Lung (tissue), 11 donors: ENCODE measurements at regions not wholly inside any gene's neighbourhood (a gene's known extent, or its start where the extent isn't known, plus 50 kb on each side); places are given as distances from the start of the nearest gene placed in this dataset.
"Not testable (repeated sequence)": the region's sequence is repeated elsewhere in the genome, so short reads cannot be mapped to it uniquely, and the experiment has no call there.

Source experiments
- ATAC-seq: fragments of 200-7000 bp; cut with Tn5 transposase; one replicate; pipeline ENCODE4 v1.9.1; 2020; ENCODE audit warnings: moderate number of reproducible peaks; ENCODE audit not compliant: insufficient read depth, low FRiP score
- DNase-seq, 3 donors: peaks; one replicate each; pipeline ENCODE4 v3.0.0-alpha.2; 2013 to 2017
- H3K27ac ChIP-seq, 2 donors: one replicate each; pipeline ENCODE4 v1.5.1; 2013; ENCODE audit warnings: mild to moderate bottlenecking in 2 of 2, moderate library complexity in 2 of 2, control low read depth in 1 of 2, inconsistent platforms in 1 of 2, low read depth in 1 of 2, low read length in 1 of 2
- H3K27me3 ChIP-seq, 3 donors: one replicate each; pipeline ENCODE4 v1.5.1; 2013; ENCODE audit warnings: low read length in 2 of 3; ENCODE audit not compliant: control insufficient read depth in 3 of 3, insufficient read depth in 3 of 3
- H3K36me3 ChIP-seq, 4 donors: one replicate each; pipeline ENCODE4 v1.5.1; 2013; ENCODE audit warnings: low read length in 4 of 4, mild to moderate bottlenecking in 1 of 4, moderate library complexity in 1 of 4; ENCODE audit not compliant: control insufficient read depth in 4 of 4, insufficient read depth in 4 of 4
- H3K4me1 ChIP-seq, 5 donors: one replicate each; pipeline ENCODE4 v1.5.1; 2013; ENCODE audit warnings: low read length in 5 of 5, mild to moderate bottlenecking in 2 of 5, moderate library complexity in 1 of 5; ENCODE audit not compliant: control insufficient read depth in 5 of 5, insufficient read depth in 5 of 5
- H3K4me3 ChIP-seq: one replicate; pipeline ENCODE4 v1.5.1; 2013; ENCODE audit warnings: mild to moderate bottlenecking, control low read depth, moderate library complexity
- H3K9ac ChIP-seq, 2 donors: one replicate each; pipeline ENCODE4 v1.5.1; 2013; ENCODE audit warnings: low read length in 2 of 2, control low read depth in 1 of 2; ENCODE audit not compliant: insufficient read depth in 1 of 2
- H3K9me3 ChIP-seq, 4 donors: one replicate each; pipeline ENCODE4 v1.5.1; 2013; ENCODE audit warnings: low read length in 3 of 4, mild to moderate bottlenecking in 1 of 4, moderate library complexity in 1 of 4; ENCODE audit not compliant: control insufficient read depth in 4 of 4, insufficient read depth in 3 of 4
- WGBS, 2 donors: extraction: QIAGEN DNeasy Blood & Tissue Kit; methylation state at CpG; one replicate each; pipeline ENCODE4 v1.1.7; 2013; 5-methylcytosine and 5-hydroxymethylcytosine counted together
- TF ChIP-seq, protein P1 (sequence below): IDR thresholded peaks from 2 replicates; pipeline ENCODE4 v1.5.1; 2012; ENCODE audit warnings: mild to moderate bottlenecking; ENCODE audit errors: control extremely low read depth, extremely low read depth
- donor health status: control.
- donor health status: control.
- donor health status: Bipolar disorder and iron deficiency.
- donor health status: healthy.
- donor health status: DM: yes; HTN: yes; CAD: no.

DNA sequence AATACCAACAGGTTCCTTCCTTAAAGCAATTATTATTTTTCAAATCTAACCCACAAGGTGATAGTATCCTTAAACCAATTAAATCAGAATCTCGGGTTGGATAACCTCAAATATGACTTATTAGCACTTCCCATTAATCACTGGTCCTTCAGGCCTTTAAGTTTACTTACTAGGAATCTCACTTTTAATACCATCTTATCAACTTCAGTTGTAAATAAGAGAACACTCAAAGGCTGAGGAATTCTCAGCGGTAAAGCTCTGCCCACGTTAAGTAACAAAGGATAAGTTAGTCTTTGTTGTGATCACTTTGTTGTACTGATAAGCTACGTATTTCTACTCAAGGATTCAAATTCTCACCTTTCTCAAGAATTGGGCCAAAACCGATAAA, 82.0 kb downstream of the OR2B2 start:
- peaks cover 0 to 2% (median 0%) of the 10 kb centered on the region in 4 donors for H3K9me3 ChIP-seq
- peak overlapping the region; percentile 87 to 91 for H3K9ac ChIP-seq
- TF ChIP-seq, protein P1, sequence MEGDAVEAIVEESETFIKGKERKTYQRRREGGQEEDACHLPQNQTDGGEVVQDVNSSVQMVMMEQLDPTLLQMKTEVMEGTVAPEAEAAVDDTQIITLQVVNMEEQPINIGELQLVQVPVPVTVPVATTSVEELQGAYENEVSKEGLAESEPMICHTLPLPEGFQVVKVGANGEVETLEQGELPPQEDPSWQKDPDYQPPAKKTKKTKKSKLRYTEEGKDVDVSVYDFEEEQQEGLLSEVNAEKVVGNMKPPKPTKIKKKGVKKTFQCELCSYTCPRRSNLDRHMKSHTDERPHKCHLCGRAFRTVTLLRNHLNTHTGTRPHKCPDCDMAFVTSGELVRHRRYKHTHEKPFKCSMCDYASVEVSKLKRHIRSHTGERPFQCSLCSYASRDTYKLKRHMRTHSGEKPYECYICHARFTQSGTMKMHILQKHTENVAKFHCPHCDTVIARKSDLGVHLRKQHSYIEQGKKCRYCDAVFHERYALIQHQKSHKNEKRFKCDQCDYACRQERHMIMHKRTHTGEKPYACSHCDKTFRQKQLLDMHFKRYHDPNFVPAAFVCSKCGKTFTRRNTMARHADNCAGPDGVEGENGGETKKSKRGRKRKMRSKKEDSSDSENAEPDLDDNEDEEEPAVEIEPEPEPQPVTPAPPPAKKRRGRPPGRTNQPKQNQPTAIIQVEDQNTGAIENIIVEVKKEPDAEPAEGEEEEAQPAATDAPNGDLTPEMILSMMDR: no peak
- no peak for ATAC-seq
- 17 to 34% methylated on average over 5 of the region's 5 CpGs for WGBS, 2 donors
- peaks cover 0 to 21% (median 4%) of the 10 kb centered on the region in 5 donors for H3K4me1 ChIP-seq
- DNase-seq: peak in 1 of 3 donors; percentile 73
- no peak overlapping the region for H3K27ac ChIP-seq
- no peak overlapping the region for H3K4me3 ChIP-seq
- H3K27me3 ChIP-seq: no peaks in the 10 kb centered on the region
- peaks cover 0 to 5% (median 0%) of the 10 kb centered on the region in 4 donors for H3K36me3 ChIP-seq

DNA sequence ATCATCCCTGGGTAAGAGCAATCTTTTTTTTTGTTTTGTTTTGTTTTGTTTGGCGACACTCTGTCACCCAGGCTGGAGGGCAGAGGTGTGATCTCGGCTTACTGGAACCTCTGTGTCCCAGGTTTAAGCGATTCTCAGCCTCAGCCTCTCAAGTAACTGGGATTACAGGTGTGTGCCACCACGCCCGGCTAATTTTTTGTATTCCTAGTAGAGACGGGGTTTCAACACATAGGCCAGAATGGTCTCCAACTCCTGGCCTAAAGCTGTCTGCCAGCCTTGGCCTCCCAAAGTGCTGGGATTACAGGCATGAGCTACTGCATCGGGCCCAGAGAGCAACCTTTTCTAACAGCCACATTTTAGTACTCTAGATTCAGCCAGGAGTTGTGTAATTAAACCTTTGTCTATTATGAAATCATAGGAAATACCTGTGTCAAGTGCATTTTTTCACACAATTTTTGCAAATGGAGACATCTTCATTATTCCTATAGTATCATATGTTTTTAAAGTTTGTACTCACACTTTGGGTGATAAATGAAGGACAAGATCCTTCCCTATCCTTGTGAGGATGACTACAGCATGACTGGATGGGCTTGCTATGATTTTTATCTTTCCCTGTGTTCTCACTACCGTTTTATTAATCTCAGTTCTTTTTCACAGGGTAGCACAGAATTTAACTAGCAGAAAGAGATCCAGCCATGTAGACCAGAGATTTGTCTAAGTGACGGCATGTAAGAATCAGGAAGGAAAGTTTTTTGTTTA, 82.6 kb downstream of the OR2B2 start:
- H3K27me3 ChIP-seq: no peaks in the 10 kb centered on the region
- H3K36me3 ChIP-seq: peaks cover 0 to 5% (median 0%) of the 10 kb centered on the region in 4 donors
- DNase-seq: peak in 1 of 3 donors; percentile 32
- TF ChIP-seq, protein P1: no peak
- peaks cover 0 to 18% (median 0%) of the 10 kb centered on the region in 5 donors for H3K4me1 ChIP-seq
- H3K27ac ChIP-seq: peak overlapping the region in 1 of 2 donors; percentile 1
- peak overlapping the region in 1 of 2 donors; percentile 91 for H3K9ac ChIP-seq
- H3K4me3 ChIP-seq: no peak overlapping the region
- ATAC-seq: no peak
- H3K9me3 ChIP-seq: peaks cover 0 to 2% (median 0%) of the 10 kb centered on the region in 4 donors
- WGBS, 2 donors: 74 to 77% methylated on average over 9 of the region's 9 CpGs

DNA sequence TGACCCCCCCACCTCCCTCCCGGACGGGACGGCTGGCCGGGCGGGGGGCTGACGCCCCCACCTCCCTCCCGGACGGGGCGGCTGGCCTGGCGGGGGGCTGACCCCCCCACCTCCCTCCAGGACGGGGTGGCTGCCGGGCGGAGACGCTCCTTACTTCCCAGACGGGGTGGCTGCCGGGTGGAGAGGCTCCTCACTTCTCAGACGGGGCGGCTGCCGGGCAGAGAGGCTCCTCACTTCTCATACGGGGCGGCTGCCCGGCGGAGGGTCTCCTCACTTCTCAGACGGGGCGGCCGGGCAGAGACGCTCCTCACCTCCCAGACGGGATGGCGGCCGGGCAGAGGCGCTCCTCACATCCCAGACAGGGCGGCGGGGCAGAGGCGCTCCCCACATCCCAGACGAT, 84.7 kb downstream of the OR2B2 start:
- H3K27me3 ChIP-seq, H3K36me3 ChIP-seq, ATAC-seq, H3K27ac ChIP-seq, DNase-seq, H3K9me3 ChIP-seq, H3K4me3 ChIP-seq, H3K9ac ChIP-seq: not testable (repeated sequence)
- H3K4me1 ChIP-seq: peaks cover 0 to 21% (median 0%) of the 10 kb centered on the region in 5 donors
- WGBS, 2 donors: 66 to 80% methylated on average over 17 to 32 of the region's 35 CpGs

DNA sequence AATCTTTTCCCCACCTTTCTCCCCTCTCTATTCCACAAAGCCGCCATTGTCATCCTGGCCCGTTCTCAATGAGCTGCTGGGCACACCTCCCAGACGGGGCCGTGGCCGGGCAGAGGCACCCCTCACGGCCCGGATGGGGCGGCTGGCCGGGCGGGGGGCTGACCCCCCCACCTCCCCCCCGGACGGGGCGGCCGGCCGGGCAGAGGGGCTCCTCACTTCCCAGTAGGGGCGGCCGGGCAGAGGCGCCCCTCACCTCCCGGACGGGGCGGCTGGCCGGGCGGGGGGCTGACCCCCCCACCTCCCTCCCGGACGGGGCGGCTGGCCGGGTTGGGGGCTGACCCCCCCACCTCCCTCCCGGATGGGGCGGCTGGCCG, 85.6 kb downstream of the OR2B2 start:
- not testable (repeated sequence) for H3K27me3 ChIP-seq, H3K36me3 ChIP-seq, DNase-seq, H3K27ac ChIP-seq, H3K9ac ChIP-seq, H3K9me3 ChIP-seq, H3K4me3 ChIP-seq, ATAC-seq
- peaks cover 0 to 21% (median 0%) of the 10 kb centered on the region in 5 donors for H3K4me1 ChIP-seq
- WGBS, 2 donors: 49 to 57% methylated on average over 17 to 26 of the region's 30 CpGs

DNA sequence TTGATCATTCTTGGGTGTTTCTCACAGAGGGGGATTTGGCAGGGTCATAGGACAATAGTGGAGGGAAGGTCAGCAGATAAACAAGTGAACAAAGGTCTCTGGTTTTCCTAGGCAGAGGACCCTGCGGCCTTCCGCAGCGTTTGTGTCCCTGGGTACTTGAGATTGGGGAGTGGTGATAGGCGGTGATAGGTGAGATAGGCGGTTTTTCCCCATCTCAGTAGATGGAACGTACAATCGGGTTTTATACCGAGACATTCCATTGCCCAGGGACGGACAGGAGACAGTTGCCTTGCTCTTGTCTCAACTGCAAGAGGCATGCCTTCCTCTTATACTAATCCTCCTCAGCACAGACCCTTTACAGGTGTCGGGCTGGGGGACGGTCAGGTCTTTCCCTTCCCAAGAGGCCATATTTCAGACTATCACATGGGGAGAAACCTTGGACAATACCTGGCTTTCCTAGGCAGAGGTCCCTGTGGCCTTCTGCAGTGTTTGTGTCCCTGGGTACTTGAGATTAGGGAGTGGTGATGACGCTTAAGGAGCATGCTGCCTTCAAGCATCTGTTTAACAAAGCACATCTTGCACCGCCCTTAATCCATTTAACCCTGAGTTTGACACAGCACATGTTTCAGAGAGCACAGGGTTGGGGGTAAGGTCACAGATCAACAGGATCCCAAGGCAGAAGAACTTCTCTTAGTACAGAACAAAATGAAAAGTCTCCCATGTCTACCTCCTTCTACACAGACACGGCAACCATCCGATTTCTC, 86.2 kb downstream of the OR2B2 start:
- WGBS, 2 donors: 65 to 76% methylated on average over 13 of the region's 15 CpGs
- H3K27ac ChIP-seq, H3K4me3 ChIP-seq, H3K9ac ChIP-seq, H3K27me3 ChIP-seq, DNase-seq, H3K36me3 ChIP-seq, H3K9me3 ChIP-seq, ATAC-seq: not testable (repeated sequence)
- peaks cover 0 to 21% (median 0%) of the 10 kb centered on the region in 5 donors for H3K4me1 ChIP-seq
